HCT116 (cell line): ENCODE measurements at regions not wholly inside any gene's neighbourhood (a gene's known extent, or its start where the extent isn't known, plus 50 kb on each side); places are given as distances from the start of the nearest gene placed in this dataset.

Source experiments
- ATAC-seq: fragments of 200-7000 bp; cut with Tn5 transposase; 2 replicates; pipeline ENCODE4 v1.9.1; 2020; ENCODE audit warnings: mild to moderate bottlenecking, moderate library complexity
- BruUV-seq: library from RNA; stranded (reverse); fragments of 400-500 nt; replicated peaks from 2 replicates; lab custom pipeline; 2021; lab: Mats Ljungman, UMichigan
- CTCF ChIA-PET: fragments of 300-600 bp; sonication (Branson Sonifier 250); formaldehyde crosslinking; loops from one replicate; lab custom pipeline; 2021; ENCODE audit warnings: antibody characterized with exemption; lab: Charles Lee
- POLR2A ChIA-PET: fragments of 300-600, 350-600 bp; sonication (Branson Sonifier 250); formaldehyde crosslinking; loops from one replicate; lab custom pipeline; 2021; ENCODE audit warnings: antibody characterized with exemption; lab: Charles Lee
- RAD21 ChIA-PET, 2 experiments: fragments of 300-600 bp; sonication (Branson Sonifier 250); formaldehyde crosslinking; loops; one replicate each; lab custom pipeline; 2023; ENCODE audit warnings: low total read pairs in 2 of 2; ENCODE audit not compliant: uncharacterized antibody in 2 of 2, unreplicated experiment in 2 of 2, low non-redundant PET in 1 of 2; lab: Charles Lee
- DNase-seq: peaks from one replicate; pipeline ENCODE4 v3.0.0-alpha.2; 2010; ENCODE audit warnings: low read depth, low spot score
- H2AFZ ChIP-seq: fragments of 200-600 bp; shearing (Covaris generic), sonication (generic); 2 replicates; pipeline ENCODE4 v1.6.1; 2017; ENCODE audit warnings: low read depth, mixed run types, mixed read lengths, antibody characterized with exemption, low read length; ENCODE audit not compliant: poor library complexity, severe bottlenecking
- H3K27ac ChIP-seq: 2 replicates; pipeline ENCODE4 v1.5.1; 2012; ENCODE audit warnings: low read depth, low read length
- H3K27me3 ChIP-seq: fragments of 200-600 bp; sonication (generic); 2 replicates; pipeline ENCODE4 v1.6.1; 2016; ENCODE audit warnings: mixed run types, low read length, mixed read lengths; ENCODE audit not compliant: insufficient read depth
- H3K36me3 ChIP-seq, 2 experiments: fragments of 200-500 bp in 1 of 2; fragments of 200-600 bp in 1 of 2; sonication (Bioruptor generic) in 1 of 2; sonication (generic) in 1 of 2; 2 replicates each; pipeline versions ENCODE4 v1.5.1 to v1.6.1; 2014 to 2016; ENCODE audit warnings: low read length in 2 of 2, inconsistent platforms in 1 of 2, mixed read lengths in 1 of 2, mixed run types in 1 of 2; ENCODE audit not compliant: insufficient read depth in 2 of 2, control insufficient read depth in 1 of 2
- H3K4me1 ChIP-seq, 2 experiments: fragments of 200-600 bp in 1 of 2; sonication (generic) in 1 of 2; 2 replicates each; pipeline versions ENCODE4 v1.5.1 to v1.6.1; 2012 to 2017; ENCODE audit warnings: low read length in 2 of 2, inconsistent platforms in 1 of 2, mild to moderate bottlenecking in 1 of 2, mixed read lengths in 1 of 2, mixed run types in 1 of 2, moderate library complexity in 1 of 2; ENCODE audit not compliant: insufficient read depth in 2 of 2, control insufficient read depth in 1 of 2
- H3K4me2 ChIP-seq: fragments of 200-600 bp; sonication (generic); 2 replicates; pipeline ENCODE4 v1.6.1; 2017; ENCODE audit warnings: mixed run types, low read length, mixed read lengths
- H3K4me3 ChIP-seq, 2 experiments: fragments of 200-600 bp in 1 of 2; sonication (generic) in 1 of 2; replicated peaks in 1 of 2; 2 replicates each; pipeline ENCODE4 v1.5.1; 2011 to 2016; ENCODE audit warnings: low read length in 2 of 2, control low read depth in 1 of 2, low read depth in 1 of 2, mild to moderate bottlenecking in 1 of 2, mixed read lengths in 1 of 2, mixed run types in 1 of 2
- H3K79me2 ChIP-seq: fragments of 200-600 bp; sonication (generic); 2 replicates; pipeline ENCODE4 v1.6.1; 2017; ENCODE audit warnings: mild to moderate bottlenecking, mixed run types, low read length, moderate library complexity, mixed read lengths; ENCODE audit not compliant: insufficient read depth
- H3K9ac ChIP-seq: fragments of 200-600 bp; sonication (generic); 2 replicates; pipeline ENCODE4 v1.6.1; 2016; ENCODE audit warnings: low read length, mixed read lengths
- H3K9me2 ChIP-seq: fragments of 200-600 bp; sonication (generic), shearing (Covaris generic); 2 replicates; pipeline ENCODE4 v1.6.1; 2017; ENCODE audit warnings: mixed run types, mild to moderate bottlenecking, moderate library complexity; ENCODE audit not compliant: insufficient read depth
- H3K9me3 ChIP-seq, 2 experiments: fragments of 200-500 bp in 1 of 2; fragments of 200-600 bp in 1 of 2; sonication (Bioruptor generic) in 1 of 2; sonication (generic) in 1 of 2; 2 replicates each; pipeline ENCODE4 v1.6.1; 2014 to 2017; ENCODE audit warnings: low read length in 2 of 2, mixed read lengths in 2 of 2, inconsistent platforms in 1 of 2, low read depth in 1 of 2, mild to moderate bottlenecking in 1 of 2, mixed run types in 1 of 2, moderate library complexity in 1 of 2; ENCODE audit not compliant: control insufficient read depth in 1 of 2, insufficient read depth in 1 of 2
- H4K20me1 ChIP-seq: fragments of 200-600 bp; sonication (generic), shearing (Covaris generic); 2 replicates; pipeline ENCODE4 v1.6.1; 2017; ENCODE audit warnings: mixed run types, mild to moderate bottlenecking, moderate library complexity; ENCODE audit not compliant: insufficient read depth
- ELF1 ChIP-seq: IDR thresholded peaks from 2 replicates; pipeline ENCODE4 v1.6.1; 2012; ENCODE audit warnings: low read depth, borderline replicate concordance
- EZH2 ChIP-seq: fragments of 200-600 bp; sonication (generic); IDR thresholded peaks from 2 replicates; pipeline ENCODE4 v1.6.1; 2017; ENCODE audit warnings: antibody characterized with exemption, mixed run types
- EZH2phosphoT487 ChIP-seq: fragments of 200-600 bp; IDR thresholded peaks from 2 replicates; pipeline ENCODE4 v1.6.1; 2018; ENCODE audit warnings: antibody characterized with exemption, borderline replicate concordance
- FOSL1 ChIP-seq: IDR thresholded peaks from 2 replicates; pipeline ENCODE4 v1.6.1; 2012; ENCODE audit warnings: low read depth
- JUND ChIP-seq: IDR thresholded peaks from 2 replicates; pipeline ENCODE4 v1.6.1; 2012
- POLR2A ChIP-seq: IDR thresholded peaks from 2 replicates; pipeline ENCODE4 v1.7.0; 2011; ENCODE audit warnings: borderline replicate concordance; ENCODE audit not compliant: insufficient read depth, insufficient read length; ENCODE audit errors: extremely low read depth
- POLR2AphosphoS5 ChIP-seq: IDR thresholded peaks from 2 replicates; pipeline ENCODE4 v1.6.1; 2011; ENCODE audit warnings: mild to moderate bottlenecking, low read depth, low read length, moderate library complexity
- RAD21 ChIP-seq: IDR thresholded peaks from 2 replicates; pipeline ENCODE4 v1.6.1; 2012; ENCODE audit warnings: low read depth, mild to moderate bottlenecking
- SP1 ChIP-seq: IDR thresholded peaks from 2 replicates; pipeline ENCODE4 v1.6.1; 2012; ENCODE audit warnings: low read depth
- ZFX ChIP-seq: fragments of 450-650 bp; IDR thresholded peaks from 2 replicates; pipeline ENCODE4 v1.6.1; 2017
- ZNF274 ChIP-seq: fragments of 200-500 bp; sonication (Bioruptor generic); IDR thresholded peaks from 2 replicates; pipeline ENCODE4 v1.6.1; 2014; ENCODE audit warnings: mild to moderate bottlenecking, low read depth, low read length, inconsistent platforms
- intact Hi-C: fragments of 100-400 bp; cut with micrococcal nuclease; formaldehyde crosslinking; loops from 2 replicates; pipeline ENCODE4 v1.10.0; 2022
- TF ChIP-seq, protein P1 (sequence below): IDR thresholded peaks from 2 replicates; pipeline ENCODE4 v1.6.1; 2012
- TF ChIP-seq, protein P2 (sequence below): IDR thresholded peaks from 2 replicates; pipeline ENCODE4 v1.6.1; 2011; ENCODE audit warnings: mild to moderate bottlenecking, low read length, moderate library complexity; ENCODE audit not compliant: insufficient replicate concordance; ENCODE audit errors: extremely low read depth
- TF ChIP-seq, protein P3 (sequence below): IDR thresholded peaks from 2 replicates; pipeline ENCODE4 v1.6.1; 2012; ENCODE audit warnings: low read depth

DNA sequence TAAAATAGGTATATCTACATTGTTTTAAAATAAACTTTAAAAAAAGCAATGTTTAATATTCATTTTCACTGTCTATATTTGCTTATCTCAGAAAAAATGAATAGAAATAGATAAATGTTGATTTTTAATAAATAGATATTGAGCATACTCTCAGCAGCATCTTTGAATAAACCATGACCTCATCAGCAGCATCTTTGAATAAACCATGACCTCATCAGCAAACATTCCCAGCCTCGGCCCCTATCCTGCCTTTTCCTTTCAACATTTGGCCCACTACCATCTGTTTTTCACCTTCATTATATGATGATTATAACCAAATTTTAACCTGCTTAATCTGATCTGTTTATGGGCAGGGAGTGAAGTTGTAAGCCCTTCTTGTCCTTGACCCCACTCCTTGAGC is 148.7 kb upstream of the SAMSN1 start:
- no TSS peak for BruUV-seq
- no peak for ATAC-seq
- CTCF ChIA-PET, result no interaction called here

More for the DNA sequence above, 148.7 kb upstream of the SAMSN1 start:
- Histone ChIP-seq H3K79me2 (no peaks in the 10 kb centered on the region), H3K4me3 (no peak overlapping the region), H3K4me1 (no peaks in the 10 kb centered on the region), H3K9me2 (no peaks in the 10 kb centered on the region), H3K9ac (no peak overlapping the region), H3K4me2 (no peak overlapping the region), H3K9me3 (no peaks in the 10 kb centered on the region), H3K27ac (no peak overlapping the region), H2AFZ (no peak overlapping the region), H4K20me1 (no peaks in the 10 kb centered on the region), H3K27me3 (no peaks in the 10 kb centered on the region), H3K36me3 (no peaks in the 10 kb centered on the region)
- intact Hi-C loops, result no loop called here
- ChIA-PET RAD21 (no interaction called here), POLR2A (no interaction called here)
- no peak for DNase-seq
- TF ChIP-seq POLR2AphosphoS5, result no peak
- no peak for TF ChIP-seq EZH2
- no peak for TF ChIP-seq POLR2A
- TF ChIP-seq, protein P1, sequence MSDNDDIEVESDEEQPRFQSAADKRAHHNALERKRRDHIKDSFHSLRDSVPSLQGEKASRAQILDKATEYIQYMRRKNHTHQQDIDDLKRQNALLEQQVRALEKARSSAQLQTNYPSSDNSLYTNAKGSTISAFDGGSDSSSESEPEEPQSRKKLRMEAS, result no peak
- TF ChIP-seq, protein P2, sequence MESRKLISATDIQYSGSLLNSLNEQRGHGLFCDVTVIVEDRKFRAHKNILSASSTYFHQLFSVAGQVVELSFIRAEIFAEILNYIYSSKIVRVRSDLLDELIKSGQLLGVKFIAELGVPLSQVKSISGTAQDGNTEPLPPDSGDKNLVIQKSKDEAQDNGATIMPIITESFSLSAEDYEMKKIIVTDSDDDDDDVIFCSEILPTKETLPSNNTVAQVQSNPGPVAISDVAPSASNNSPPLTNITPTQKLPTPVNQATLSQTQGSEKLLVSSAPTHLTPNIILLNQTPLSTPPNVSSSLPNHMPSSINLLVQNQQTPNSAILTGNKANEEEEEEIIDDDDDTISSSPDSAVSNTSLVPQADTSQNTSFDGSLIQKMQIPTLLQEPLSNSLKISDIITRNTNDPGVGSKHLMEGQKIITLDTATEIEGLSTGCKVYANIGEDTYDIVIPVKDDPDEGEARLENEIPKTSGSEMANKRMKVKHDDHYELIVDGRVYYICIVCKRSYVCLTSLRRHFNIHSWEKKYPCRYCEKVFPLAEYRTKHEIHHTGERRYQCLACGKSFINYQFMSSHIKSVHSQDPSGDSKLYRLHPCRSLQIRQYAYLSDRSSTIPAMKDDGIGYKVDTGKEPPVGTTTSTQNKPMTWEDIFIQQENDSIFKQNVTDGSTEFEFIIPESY, result no peak
- TF ChIP-seq FOSL1, result no peak
- TF ChIP-seq, protein P3, sequence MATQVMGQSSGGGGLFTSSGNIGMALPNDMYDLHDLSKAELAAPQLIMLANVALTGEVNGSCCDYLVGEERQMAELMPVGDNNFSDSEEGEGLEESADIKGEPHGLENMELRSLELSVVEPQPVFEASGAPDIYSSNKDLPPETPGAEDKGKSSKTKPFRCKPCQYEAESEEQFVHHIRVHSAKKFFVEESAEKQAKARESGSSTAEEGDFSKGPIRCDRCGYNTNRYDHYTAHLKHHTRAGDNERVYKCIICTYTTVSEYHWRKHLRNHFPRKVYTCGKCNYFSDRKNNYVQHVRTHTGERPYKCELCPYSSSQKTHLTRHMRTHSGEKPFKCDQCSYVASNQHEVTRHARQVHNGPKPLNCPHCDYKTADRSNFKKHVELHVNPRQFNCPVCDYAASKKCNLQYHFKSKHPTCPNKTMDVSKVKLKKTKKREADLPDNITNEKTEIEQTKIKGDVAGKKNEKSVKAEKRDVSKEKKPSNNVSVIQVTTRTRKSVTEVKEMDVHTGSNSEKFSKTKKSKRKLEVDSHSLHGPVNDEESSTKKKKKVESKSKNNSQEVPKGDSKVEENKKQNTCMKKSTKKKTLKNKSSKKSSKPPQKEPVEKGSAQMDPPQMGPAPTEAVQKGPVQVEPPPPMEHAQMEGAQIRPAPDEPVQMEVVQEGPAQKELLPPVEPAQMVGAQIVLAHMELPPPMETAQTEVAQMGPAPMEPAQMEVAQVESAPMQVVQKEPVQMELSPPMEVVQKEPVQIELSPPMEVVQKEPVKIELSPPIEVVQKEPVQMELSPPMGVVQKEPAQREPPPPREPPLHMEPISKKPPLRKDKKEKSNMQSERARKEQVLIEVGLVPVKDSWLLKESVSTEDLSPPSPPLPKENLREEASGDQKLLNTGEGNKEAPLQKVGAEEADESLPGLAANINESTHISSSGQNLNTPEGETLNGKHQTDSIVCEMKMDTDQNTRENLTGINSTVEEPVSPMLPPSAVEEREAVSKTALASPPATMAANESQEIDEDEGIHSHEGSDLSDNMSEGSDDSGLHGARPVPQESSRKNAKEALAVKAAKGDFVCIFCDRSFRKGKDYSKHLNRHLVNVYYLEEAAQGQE, result no peak
- TF ChIP-seq ZFX, result no peak
- no peak for TF ChIP-seq ELF1
- no peak for TF ChIP-seq SP1
- TF ChIP-seq JUND, result no peak
- TF ChIP-seq RAD21, result no peak
- no peak for TF ChIP-seq ZNF274
- no peak for TF ChIP-seq EZH2phosphoT487
